ENCODE measurements at regions not wholly inside any gene's neighbourhood (a gene's known extent, or its start where the extent isn't known, plus 50 kb on each side); places are given as distances from the start of the nearest gene placed in this dataset.

DNA sequence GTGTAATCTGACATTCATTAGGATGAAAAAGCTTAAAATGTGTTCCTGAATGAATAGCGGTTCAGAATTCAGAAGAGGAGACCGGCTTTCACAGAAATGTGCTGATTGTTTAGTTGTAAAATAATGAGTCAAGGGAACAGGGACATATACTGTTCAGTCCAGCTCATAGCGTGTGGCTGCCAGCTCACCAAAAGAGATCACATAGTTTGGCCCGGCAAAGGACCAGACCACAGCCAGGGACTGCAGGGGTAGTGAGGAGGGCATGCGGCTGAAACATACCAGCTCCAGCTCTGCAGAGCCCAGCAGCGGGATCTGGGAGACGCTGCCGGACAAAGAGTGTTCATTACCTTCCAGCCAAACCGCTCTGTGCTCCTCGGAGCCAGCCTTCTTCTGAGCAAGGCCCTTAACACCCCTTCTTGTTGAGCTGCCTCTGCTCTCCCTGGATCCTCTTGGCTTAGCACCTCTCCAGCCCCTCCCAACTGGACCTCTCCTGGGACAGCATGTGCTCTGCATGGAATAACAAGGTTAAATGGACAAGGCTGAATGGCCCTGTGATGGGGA lies 116.8 kb upstream of the CNTLN start:
- no peak for DNase-seq

DNA sequence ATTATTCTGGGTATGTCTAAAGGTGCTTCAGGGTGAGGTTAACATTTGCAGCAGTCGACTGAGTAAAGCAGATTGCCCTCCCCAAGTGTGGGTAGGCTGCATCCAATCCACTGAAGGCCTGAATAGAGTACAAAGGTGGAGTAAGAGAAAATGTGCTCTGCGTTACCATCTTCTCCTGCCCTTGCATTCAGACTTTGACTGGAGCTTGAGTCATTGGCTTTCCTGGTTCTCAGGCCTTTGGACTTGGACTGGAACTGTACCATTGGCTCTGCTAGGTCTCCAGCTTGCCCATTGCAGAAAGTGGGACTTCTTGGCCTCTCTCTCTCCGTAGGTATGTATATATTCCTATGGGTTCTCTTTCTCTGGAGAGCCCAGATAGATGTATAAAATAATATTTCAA lies 120.9 kb upstream of the CNTLN start:
- no peak for DNase-seq

GRCh38 chr9:17013010-17013409 lies 121.8 kb upstream of the CNTLN start:
- no peak for DNase-seq

DNA sequence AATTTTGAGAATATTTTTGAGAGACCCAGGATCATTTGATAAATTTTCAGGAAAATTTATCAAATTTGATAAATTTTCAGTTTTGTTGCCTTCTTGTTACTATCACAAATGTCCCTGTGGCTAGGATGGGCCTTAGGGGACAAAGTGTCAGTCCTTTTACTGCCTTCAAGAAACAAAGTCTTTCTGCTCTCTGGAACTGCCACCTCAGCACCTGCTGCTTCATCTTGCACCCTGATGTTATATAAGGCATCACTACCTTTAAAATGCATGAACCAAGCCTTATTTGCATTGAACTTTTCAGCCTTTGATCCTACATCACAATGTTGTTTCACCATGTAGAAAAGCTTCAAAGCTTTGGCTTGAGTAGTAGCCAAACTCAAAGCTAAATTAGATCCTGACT lies 123.0 kb upstream of the CNTLN start:
- DNase-seq, result no peak

GRCh38 chr9:17009071-17009470 lies 125.8 kb upstream of the CNTLN start:
- DNase-seq, result no peak

GRCh38 chr9:17005056-17005823 lies 129.6 kb upstream of the CNTLN start:
- DNase-seq, result peak; percentile 83

GRCh38 chr9:17004500-17004899 lies 130.3 kb upstream of the CNTLN start:
- DNase-seq, result no peak

- no peak for DNase-seq
These were observed 131.1 kb upstream of the CNTLN start for GRCh38 chr9:17003576-17004240.

DNA sequence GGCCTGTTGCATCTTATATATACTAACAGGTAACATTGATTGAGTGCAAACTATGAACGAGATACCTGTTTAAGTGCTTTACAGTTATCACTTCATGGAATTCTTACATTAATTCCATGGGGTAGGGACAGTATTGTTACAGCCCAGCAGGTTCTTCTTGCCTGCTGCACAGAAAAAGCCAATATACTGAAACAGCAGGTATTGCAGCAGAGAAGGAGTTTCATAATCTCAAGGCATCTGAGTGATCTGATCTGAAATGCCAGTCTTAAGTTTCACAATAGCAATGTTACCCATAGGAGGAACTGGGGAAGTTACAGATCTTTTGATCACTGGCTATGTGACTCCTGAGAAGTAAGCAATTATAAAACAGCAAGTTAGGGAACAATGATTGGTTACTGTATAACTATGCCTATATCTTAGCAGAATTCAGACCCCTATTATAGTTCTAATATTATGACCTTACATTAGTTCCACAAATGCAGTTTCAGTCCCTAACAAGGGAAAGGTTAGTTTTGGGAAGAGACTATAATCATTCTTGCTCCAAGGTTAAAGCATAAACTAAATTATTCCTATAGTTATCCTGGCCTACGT lies 126.5 kb upstream of the BNC2 start:
- DNase-seq, result no peak

DNA sequence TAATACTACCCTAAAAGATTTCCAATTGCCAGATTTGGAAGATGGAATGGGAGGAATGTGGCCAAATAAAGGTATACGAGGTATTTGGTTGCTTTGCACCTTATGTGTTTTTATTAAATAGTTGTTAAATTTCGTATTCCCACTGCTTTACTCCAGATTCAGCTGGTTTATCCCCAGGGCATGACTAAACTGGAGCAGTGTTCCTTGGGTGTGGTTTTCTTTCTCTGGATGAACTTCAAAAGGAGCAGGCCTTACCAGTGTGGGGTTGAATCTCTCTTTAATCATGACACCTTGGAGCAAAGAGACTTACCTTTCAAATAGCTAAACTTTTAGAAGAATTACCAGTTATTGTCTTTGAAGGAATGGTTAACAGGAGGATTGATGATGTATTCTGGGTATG lies 121.7 kb upstream of the BNC2 start:
- DNase-seq, result no peak

GRCh38 chr9:16987026-16987425 lies 116.6 kb upstream of the BNC2 start:
- no peak for DNase-seq

- DNase-seq, result no peak
These were observed 116.1 kb upstream of the BNC2 start for GRCh38 chr9:16986556-16986955.

DNA sequence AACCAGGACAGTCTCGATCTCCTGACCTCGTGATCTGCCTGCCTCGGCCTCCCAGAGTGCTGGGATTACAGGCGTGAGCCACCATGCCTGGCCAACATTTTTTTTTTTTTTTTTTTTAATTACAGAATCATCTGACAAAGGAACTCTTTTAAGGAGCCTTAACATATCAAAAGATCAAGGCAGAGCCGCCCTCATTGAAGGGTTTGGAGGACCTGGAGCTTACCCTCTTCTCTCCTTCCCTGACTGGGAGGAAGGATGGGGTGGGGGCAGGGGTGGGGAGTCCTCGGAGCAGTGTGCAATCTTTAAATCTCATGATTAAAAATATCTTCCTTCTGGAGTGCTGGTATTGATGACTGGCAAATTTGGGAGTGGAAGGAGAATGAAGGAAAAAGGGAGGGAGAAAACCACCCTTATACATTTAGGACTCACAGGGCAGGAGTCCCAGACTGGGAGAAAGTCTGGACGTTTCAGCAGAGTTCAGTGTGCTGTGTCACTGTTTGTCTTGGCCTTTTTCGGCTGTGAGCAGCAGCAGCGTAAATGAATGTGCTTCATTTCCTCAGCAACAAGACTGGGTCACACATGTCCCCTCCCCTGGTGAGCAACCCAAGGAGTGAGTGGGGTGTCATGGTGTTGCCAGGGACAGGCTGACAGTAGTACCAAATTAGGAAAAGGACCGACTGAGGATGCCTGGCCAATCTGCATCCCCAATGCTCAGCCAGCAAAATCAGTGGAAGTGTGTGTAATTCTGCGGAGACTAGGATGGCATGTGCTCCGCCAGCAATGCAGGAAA lies 115.3 kb upstream of the BNC2 start:
- DNase-seq, result no peak

DNA sequence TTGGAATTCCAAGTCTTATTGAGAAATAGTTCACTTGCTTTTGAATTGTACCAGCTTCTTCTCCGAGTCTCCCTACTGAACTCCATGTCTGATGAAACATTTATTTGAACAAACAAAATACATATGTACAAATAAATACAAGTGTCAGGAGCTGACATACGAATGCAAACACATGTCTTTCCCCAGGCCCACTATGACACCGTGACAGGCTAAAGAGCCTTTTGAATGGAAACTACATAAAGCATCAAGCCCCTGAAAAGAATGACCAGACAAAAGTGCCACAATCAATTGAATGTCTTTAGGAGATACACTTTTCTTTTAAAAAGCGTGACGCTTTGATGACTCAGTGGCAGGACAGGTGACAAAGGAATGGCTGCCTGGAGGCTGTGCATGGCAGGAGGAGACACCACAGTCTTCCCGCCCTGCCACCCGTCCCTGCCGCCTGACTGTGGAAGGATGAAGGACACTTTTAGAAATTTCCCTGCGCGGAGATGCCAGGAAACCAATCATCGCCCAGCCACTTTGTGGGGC lies 112.4 kb upstream of the BNC2 start:
- no peak for DNase-seq

DNA sequence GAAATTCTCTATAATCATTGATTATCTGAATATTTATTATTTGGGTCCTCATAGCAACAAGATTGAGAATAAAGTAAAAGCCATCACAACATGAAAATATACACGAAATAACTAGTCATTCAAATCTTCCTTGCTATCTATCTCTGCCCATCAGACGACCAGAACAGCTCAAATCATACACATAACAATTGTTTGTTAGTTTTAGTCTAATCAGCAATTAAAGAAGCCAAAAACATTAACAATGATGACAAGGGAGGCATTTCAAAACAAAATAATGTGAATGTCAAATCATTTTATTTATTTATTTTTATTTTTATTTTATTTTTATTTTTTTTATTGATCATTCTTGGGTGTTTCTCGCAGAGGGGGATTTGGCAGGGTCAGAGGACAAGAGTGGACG lies 106.0 kb upstream of the BNC2 start:
- DNase-seq, result no peak

GRCh38 chr9:16974436-16974835 lies 104.0 kb upstream of the BNC2 start:
- DNase-seq, result no peak

DNA sequence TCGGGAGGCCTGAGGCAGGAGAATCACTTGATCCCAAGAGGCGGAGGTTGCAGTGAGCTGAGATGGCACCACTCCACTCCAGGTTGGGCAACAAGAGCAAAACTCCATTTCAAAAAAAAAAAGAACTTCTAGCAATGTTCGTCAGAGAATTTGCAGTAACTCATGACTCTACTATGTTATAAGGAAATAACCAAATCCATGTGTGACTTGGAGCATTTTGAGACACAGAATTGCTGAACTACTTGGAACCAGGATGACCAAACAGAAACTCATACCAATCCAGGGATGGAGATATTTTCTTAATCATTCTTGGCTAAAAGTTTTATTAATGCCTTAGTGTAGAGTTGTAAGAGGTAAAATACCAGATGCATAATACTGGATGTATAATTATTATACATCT lies 99.9 kb upstream of the BNC2 start:
- no peak for DNase-seq

- no peak for DNase-seq
These were observed 93.8 kb upstream of the BNC2 start for GRCh38 chr9:16964228-16964627.

DNA sequence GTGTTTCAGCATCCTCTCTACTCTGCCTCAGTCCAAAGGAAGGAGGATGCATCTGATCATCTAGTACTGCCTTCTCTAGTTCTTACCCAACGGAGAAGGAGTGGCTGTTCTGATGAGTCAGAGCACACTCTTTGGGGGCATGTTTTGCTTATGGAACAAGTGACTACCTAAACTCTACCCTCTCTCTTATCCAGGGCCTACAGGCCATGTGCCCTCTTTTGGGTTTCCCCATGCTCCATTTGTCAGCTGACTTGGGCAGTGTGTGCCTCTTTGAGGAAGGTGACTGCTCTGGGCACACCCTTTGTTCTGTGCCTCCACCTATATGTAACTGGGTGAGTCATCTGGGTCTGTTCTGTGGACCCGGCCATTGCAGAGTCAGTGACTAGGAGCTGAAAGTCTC lies 89.6 kb upstream of the BNC2 start:
- no peak for DNase-seq

GRCh38 chr9:16959391-16959790 lies 88.9 kb upstream of the BNC2 start:
- no peak for DNase-seq

- no peak for DNase-seq
These were observed 83.6 kb upstream of the BNC2 start for GRCh38 chr9:16954040-16954439.

DNA sequence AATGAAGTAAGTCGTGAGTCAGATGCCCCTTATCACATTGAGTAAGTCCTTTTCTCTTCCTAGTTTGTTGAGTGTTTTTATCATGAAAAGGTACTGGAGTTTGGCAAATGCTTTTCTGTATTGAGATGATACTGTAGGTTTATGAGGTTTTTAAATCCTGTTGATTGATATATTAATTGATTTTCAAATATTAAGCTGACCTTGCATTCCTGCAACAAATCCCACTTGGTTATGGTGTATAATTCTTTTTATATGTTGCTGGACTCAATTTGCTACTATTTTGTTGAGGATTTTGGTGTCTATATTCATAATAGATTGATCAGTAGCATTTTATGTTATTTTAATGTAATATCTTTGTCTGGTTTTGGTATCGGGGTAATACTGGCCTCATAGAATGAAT lies 81.0 kb upstream of the BNC2 start:
- no peak for DNase-seq

- no peak for DNase-seq
These were observed 79.6 kb upstream of the BNC2 start for GRCh38 chr9:16950051-16950450.

Data from NCI-H2081 treated with DMSO at 0.1 percent for 48 hours (cell line).